Activated CD4-positive, alpha-beta T cell treated with anti-CD3 and anti-CD28 coated beads, Interleukin-2, amount 50 U/mL, for 24 hours (primary cell): ENCODE measurements at regions not wholly inside any gene's neighbourhood (a gene's known extent, or its start where the extent isn't known, plus 50 kb on each side); places are given as distances from the start of the nearest gene placed in this dataset.
"Not testable (repeated sequence)": the region's sequence is repeated elsewhere in the genome, so short reads cannot be mapped to it uniquely, and the experiment has no call there.

Source experiments
- DNase-seq, 2 donors: peaks; one replicate each; pipeline ENCODE4 v3.0.0-alpha.2; 2020; ENCODE audit warnings: low read depth in 1 of 2, low spot score in 1 of 2

- DNase-seq, result no peak
These were observed 143.4 kb downstream of the TRIML1 start for GRCh38 chr4:188282471-188283232.

- DNase-seq, result no peak
These were observed 148.1 kb downstream of the TRIML1 start for GRCh38 chr4:188287169-188287894.

GRCh38 chr4:188289531-188290125 is 150.4 kb downstream of the TRIML1 start:
- no peak for DNase-seq

- DNase-seq, result no peak
These were observed 156.7 kb downstream of the TRIML1 start for GRCh38 chr4:188295899-188296298.

GRCh38 chr4:188296331-188296730 is 157.1 kb downstream of the TRIML1 start:
- no peak for DNase-seq

GRCh38 chr4:188297873-188298272 is 158.6 kb downstream of the TRIML1 start:
- DNase-seq, result no peak

- DNase-seq, result no peak
These were observed 159.9 kb downstream of the TRIML1 start for GRCh38 chr4:188299161-188299560.

GRCh38 chr4:188300385-188300784 is 161.1 kb downstream of the TRIML1 start:
- DNase-seq, result no peak

GRCh38 chr4:188305690-188306089 is 166.4 kb downstream of the TRIML1 start:
- no peak for DNase-seq

GRCh38 chr4:188307591-188307990 is 168.3 kb downstream of the TRIML1 start:
- no peak for DNase-seq

GRCh38 chr4:188308142-188308541 is 168.9 kb downstream of the TRIML1 start:
- no peak for DNase-seq

GRCh38 chr4:188316391-188316790 is 177.2 kb downstream of the TRIML1 start:
- no peak for DNase-seq

- DNase-seq, result no peak
These were observed 189.7 kb downstream of the TRIML1 start for GRCh38 chr4:188328966-188329365.

GRCh38 chr4:188329521-188329920 is 190.3 kb downstream of the TRIML1 start:
- no peak for DNase-seq

- DNase-seq, result no peak
These were observed 193.0 kb downstream of the TRIML1 start for GRCh38 chr4:188332265-188332664.

- no peak for DNase-seq
These were observed 197.7 kb downstream of the TRIML1 start for GRCh38 chr4:188336891-188337290.

GRCh38 chr4:188341428-188341827 is 202.2 kb downstream of the TRIML1 start:
- DNase-seq, result no peak

- DNase-seq, result no peak
These were observed 207.0 kb downstream of the TRIML1 start for GRCh38 chr4:188346171-188346809.

- no peak for DNase-seq
These were observed 208.1 kb downstream of the TRIML1 start for GRCh38 chr4:188347339-188347738.

- DNase-seq, result not testable (repeated sequence)
These were observed 210.3 kb downstream of the TRIML1 start for GRCh38 chr4:188349569-188349968.

GRCh38 chr4:188363196-188363595 is 224.0 kb downstream of the TRIML1 start:
- DNase-seq, result no peak

- DNase-seq, result no peak
These were observed 231.5 kb downstream of the TRIML1 start for GRCh38 chr4:188370777-188371176.
